ENCODE measurements at regions not wholly inside any gene's neighbourhood (a gene's known extent, or its start where the extent isn't known, plus 50 kb on each side); places are given as distances from the start of the nearest gene placed in this dataset.
A peak's percentile ranks its signal among the peaks of the same experiment; 100 is the strongest.

DNA sequence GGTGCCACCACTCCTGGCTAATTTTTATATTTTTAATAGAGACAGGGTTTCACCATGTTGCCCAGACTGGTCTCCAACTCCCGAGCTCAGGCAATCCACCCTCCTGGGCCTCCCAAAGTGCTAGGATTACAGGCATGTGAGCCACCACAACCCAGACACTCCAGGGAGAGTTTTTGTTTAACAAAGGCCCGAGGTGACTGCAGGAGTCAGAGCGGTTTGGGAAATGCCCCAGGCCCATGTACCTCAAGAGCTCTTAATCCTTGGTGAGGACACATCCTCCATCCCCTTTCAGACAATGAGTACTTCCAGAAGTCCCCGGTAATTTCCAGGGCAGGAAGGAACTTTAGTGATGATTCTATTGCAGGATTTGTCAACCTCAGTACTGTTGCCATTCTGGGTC lies 176.0 kb downstream of the ESRRB start:
- DNase-seq = no peak

DNA sequence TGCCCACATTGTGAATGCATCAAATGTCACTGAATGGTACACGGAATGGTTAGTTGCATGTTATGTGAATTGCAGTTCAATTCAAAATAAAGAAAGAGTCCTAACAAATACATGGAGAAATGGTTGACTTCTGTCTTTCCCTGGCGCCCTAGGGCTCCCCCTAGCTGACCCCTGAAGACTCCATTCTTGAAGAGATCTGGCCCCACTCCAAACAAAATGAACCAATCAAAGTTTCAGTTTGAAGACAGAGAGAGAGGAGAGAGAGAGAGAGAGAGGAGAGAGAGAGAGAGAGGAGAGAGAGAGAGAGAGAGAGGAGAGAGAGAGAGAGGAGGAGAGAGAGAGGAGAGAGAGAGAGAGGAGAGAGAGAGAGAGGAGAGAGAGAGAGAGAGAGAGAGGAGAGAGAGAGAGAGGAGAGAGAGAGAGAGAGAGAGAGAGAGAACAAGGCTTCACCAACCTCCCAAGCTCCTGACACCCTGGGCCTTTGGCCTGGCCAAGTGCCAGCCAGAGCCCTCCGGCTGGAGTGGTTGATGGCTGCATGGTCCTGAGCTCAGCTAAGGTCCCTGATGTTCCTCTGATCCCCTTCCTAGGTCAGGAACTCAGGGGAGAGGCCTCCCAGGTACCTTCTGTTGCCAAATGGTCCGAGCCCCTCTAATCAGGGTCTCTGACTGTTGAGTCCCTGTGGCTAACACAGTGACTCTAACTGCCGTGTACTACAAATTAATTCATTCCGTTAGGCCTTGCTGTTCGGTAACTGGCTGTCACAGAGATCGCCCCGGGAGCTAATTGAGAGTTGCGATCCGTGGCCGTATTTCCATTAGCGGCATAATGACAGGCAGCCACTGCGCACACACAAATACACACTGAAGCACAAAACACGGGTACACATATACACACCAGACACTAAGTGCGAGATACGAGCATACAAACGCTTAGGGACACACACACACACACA lies 188.8 kb downstream of the ESRRB start:
- DNase-seq = peak; percentile 74

DNA sequence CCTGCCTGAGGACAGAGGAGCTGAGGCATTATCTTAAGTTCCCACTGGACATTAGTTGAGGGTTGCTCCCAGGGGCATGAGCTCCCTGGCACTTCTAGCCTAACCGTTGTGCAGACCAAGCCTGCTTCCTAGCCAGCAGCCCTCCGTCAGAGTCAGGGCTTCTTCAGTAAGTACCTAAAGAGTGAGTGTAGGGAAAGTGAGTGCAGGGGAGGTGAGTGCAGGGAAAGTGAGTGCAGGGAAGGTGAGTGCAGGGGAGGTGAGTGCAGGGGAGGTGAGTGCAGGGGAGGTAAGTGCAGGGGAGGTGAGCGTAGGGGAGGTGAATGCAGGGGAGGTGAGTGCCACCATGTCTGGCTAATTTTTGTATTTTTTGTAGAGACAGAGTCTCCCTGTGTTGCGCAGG lies 190.5 kb downstream of the ESRRB start:
- no peak for DNase-seq

DNA sequence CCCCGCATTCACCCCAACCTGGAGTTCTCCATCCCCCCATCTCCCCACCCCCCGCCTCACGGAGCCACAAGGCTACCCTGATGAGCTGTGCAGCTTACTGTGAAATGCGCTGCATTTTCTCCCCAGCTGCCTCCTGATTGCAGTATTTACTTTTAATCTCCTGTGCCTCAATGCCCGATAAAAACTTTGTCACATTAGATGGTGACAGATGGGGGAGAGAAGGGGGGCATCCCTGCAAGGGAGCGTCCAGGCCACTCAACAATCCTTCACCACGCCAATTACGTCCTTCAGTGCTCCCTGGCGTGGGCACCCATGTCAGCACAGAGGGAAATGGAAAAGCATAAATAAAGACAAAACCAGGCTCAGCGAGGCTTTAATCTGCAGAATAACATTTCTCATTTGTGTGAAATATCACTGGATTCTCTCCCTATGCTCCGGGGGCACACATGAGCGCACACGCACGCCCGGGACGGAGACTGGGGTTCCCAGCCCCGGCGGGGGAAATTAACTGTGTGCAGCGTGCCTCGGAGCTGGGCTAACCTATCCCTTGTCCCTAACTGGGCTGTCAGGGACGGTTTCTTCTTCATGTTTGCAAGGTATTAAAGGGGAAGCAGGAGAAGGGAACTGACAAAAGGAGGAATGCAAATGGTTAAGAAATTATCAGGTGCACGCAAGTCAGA lies 186.7 kb upstream of the VASH1 start:
- DNase-seq = no peak

DNA sequence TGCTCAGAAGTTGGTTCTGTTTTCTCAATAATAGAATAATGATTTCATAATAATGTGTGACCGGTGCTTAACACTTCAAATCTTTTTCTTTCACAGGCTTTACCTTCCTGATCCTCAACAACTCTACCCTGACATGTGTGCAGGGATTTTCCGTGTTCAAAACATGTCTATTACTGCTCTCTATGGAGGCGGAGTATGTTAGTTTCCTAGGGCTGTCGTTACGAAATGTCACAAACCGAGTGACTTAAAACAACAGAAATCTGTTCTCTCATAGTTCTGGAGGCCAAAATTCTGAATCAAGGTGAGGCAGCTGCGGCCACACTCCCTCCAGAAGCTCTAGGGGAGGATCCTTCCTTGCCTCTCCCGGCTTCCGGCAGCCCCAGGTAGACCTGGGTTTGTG lies 186.2 kb upstream of the VASH1 start:
- no peak for DNase-seq

DNA sequence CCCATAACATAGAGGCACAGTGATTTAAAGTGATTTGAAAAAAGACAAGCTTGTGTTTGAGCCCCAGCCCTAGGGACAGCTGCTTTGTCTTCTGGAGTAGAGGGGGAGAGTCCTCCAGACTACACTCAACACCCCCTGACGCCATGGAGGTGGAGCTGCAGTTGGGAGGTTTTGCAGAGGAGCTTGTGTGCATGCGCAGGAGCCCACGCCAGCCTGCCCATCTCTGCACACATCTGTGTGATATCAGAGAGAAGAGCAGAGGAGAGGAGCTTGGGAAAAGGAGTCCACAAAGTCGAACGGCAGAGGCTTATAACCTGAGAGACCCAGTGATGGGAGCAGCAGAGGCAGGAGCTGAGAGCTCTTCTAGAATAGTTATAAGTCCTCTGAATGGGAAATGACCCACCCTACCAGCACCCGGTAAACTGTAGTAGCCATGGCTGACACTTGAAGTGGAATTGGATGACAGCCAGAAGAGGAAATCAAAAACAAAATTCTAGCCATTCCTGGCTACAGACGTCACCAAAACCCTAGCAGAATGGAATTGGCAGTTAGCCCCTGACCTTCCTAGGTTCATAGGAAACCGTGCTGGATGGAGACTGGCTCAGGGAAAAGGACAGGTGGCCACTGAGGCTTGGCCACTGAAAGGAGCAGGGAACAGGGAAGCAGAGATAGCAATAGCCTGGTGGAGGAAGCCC lies 185.1 kb upstream of the VASH1 start:
- DNase-seq = peak; percentile 58

DNA sequence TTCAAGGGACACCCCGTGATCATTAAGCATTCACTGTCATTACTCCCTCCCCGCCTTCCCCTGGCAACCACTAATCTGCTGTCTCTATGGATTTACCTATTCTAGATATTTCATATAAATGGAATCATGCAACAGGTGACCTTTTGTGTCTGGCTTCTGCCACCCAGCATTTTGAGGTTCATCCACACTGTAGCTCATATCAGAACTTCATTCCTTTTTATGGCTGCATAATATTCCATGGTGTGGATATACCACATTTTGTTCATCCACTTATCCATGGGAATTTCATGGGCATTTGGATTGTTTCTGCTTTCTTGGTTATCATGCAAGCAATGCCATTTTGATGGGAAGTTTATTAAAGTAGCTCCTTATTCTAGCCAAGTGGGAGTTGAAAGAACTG lies 184.2 kb upstream of the VASH1 start:
- DNase-seq = no peak

DNA sequence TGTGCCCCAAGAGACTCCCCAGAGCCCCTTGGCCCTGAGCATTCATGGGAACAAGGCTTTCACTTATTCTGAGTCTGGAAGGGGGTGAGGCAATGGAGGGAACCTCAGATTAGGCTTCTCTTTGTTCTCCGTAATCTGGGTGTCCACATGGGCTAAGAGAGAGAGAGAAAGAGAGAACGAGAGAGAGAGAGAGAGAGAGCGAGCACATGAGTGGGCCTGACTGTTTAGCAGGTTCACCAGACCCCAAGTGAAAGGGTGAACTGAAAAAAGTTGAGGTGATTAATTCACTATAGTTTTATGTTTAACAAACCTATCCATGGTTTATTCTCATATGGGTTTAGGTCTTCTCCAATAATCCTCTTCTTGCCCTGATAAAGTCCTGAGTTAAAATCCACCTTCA lies 183.4 kb upstream of the VASH1 start:
- no peak for DNase-seq

DNA sequence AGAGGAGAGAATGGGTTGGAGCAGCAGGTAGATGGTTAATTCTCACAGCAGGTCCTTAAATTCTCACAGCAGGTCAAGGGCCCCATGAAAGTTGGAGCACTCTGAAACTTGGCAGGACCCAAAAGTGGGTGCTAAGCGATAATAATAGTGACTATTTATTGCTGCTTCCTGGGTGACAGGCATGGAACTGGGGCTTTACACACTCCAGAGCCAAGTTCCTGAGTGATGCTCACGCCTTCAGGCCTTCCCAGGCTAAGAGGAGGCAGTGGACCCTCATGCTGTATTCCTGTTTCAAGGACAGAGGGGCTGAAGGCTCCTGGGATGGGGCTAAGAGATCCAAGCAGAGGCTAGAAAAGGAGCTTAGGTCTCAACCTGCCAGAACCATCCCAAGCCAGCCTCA lies 180.9 kb upstream of the VASH1 start:
- DNase-seq = no peak

DNA sequence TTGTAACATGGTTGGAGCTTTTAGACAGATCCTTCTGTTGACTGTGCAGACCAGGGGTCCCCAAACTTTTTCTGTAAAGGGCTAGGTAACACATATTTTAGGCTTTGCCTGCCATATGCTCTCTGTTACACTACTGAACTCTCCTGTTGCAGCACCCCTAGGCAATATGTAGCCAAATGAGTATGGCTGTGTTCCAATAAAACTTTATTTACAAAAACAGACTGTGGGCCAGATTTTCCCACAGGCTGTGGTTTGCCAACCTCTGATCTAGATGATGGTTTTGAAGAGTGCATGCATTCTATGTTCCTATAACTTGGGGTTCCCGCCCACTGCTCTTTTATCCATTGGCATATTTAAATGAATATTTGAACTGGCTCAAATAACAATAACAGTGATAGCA lies 180.3 kb upstream of the VASH1 start:
- DNase-seq = peak; percentile 71

DNA sequence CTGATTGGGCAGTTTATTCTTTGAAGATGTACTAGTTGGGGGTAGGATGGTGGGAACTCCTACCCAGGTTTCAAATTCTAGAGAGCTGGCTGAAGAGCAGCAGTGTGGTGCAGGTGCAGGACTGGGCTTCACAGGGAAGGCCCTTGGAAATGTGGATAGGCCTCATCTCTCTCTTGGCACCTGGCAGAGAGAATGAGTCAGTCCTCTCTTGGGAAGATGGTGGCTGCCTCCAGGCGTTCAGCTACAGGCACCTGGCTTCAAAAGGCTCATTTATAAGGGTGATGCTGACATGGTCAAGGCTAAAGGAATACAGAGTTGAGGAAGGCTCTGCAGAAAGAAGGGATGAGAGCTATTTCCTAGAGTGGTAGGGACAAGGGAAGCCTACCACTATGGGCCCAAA lies 179.7 kb upstream of the VASH1 start:
- DNase-seq = peak; percentile 75

DNA sequence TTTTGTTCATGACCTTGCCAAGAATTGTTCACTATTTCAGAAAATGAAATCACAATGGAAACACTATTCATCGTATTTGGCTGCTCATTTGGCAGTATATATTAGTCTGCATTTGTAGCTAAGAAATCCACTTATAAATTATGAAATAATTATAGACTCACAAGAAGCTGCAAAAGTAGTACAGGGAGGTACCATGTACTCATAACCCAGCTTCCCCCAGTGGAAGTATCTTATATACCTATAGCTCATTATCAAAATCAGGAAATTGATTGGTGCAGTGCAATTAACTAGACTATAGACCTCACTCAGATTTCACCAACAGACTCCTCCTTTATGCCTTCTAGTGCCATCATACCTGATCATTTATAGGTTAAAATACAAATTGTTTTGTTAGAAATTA lies 178.8 kb upstream of the VASH1 start:
- peak; percentile 20 for DNase-seq

DNA sequence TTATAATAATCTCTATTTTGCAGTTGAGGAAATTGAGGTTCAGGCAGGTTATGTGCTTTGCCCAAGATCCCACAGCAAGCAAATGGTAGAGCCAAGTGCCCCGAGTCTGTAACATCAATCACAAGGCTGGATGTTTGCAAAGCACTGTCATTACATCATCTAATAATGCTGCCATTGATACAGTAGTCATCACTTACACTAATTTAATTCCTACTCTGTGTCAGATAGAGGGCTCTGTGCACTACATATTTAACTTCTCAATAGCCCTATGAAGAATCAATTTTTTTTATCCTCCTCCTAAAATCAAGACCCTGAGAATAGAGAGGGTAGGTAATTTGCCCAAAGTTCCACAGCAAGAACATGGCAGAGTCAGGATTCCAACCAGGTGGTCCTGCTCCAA lies 178.1 kb upstream of the VASH1 start:
- DNase-seq = peak; percentile 81

DNA sequence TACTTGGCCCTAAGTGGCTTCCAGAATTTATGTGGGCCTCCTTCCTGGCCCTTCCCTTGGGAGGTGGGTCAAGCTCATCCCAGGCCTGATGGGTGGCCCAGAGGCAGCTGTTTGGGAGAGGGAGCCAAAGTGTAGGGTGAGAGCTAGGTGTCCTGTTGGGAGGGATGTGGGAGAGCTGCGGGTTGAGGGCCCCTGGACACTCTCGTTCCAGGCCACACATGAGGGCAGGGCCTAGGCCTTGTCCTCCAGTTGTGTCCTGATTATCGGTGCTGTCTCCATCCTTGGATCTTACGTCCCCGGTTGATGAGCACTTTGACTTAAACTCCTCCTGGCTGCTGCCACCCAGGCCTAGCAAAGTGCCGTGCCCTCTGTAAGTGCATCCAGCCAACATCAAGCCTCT lies 177.5 kb upstream of the VASH1 start:
- DNase-seq = no peak

DNA sequence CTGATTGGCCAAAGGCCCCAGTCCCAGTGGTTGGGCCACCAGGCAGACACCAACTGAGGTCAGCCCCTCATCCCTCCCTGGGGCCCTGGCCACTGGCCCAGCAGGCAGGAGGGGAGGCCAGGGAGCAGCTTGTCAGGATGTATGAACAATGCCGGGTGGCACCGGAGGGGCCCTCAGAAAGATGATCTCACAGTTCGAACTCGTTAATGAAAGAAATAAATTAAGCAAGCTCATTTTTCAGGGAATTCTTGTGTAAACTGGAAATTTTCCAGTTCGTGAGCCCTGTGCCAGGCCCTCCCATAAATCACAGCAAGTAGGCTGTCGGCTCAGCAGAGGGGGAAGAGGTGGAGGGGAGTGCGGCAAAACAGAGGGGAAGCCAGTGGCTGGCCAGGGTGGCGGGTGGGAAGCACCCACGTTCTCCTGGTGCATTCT lies 177.0 kb upstream of the VASH1 start:
- DNase-seq = peak; percentile 99

DNA sequence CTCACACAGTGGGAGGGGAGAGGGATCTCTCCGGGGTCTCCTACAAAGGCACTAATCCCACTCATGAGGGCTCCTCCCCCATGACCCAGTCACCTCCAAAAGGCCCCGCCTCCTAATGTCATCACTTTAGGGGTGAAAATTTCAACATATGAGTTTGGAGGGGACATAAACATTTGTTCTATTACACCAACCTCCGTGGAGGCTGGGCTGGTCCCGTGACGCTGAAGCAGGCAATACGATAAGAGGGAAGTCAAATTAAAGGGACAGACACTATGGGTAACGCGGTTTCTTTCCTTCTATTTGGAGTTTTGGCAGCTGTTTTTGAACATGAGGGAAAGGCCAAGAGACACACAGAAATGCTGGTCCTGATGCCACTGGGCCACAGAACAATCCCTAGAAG lies 175.7 kb upstream of the VASH1 start:
- no peak for DNase-seq

DNA sequence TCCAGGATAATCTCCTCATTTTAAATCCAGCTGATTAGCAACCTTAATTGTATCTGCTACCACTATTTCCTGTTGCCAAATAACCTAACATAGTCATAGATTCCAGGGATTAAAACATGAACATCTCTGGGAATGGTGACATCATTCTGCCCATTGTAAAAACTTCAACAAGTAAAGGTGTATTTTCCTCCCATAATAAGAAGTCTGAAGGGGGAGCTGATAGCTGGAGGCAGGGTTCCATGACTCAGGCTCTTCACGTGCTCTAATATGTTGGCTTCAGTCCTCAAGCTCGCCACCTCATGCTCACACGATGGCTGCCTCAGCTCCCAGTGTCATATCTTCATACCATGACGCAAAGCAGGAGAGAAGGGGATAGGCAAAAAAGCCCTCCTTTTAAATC lies 172.0 kb upstream of the VASH1 start:
- no peak for DNase-seq

DNA sequence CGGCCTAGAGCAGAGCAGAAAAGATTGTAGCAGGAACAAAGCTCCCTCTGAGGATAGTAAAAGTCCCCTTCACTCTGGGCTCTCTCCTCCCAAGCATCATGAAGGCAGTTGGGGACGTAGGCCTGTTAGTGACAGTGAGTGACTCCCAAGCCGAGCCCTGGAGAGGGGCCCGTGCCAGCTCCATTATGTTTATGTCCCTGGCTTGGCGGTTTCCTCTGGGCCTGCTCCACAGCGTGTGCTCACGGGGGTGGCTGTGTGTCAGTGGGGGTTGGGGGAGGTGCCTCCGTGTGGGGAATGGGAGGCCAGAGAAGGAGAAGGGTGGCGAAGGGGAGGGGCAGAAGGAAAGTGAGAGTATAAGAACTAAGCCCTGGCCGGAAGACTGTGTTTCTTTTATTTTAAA lies 170.0 kb upstream of the VASH1 start:
- peak; percentile 92 for DNase-seq

DNA sequence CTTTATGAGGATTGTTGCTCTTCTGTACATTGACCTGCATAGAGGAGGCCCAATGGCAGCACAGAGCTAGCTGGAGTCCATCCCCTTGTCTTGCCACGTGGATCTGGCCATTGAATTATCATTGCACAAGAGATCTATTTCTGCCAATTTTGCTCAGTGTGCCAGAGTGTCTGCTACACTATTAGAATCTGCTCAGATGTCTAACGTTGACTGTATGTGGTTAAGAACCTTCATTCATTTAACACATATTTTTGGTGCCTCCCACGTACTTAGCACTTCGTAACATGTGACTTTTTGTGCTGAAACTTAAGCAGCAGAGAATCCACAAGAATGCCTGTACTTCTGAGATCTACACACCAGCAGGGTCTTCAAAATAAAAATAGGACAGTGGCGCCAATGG lies 166.0 kb upstream of the VASH1 start:
- DNase-seq = no peak

DNA sequence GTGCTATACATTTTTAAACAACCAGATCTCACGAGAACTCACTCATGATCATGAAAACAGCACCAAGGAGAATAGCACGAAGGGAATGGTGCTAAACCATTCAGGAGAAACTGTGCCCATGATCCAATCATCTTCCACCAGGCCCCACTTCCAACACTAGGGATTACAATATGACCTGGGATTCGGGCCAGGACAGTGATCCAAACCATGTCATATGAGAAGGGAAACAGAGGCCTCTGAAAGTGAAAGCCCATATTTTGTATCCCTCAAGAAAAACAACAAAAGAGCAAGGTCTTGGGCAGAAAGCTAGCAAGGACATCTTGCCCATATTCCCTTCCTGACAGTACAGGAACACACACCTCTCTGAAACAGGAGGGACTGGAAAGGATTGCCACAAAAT lies 163.9 kb upstream of the VASH1 start:
- DNase-seq = no peak

DNA sequence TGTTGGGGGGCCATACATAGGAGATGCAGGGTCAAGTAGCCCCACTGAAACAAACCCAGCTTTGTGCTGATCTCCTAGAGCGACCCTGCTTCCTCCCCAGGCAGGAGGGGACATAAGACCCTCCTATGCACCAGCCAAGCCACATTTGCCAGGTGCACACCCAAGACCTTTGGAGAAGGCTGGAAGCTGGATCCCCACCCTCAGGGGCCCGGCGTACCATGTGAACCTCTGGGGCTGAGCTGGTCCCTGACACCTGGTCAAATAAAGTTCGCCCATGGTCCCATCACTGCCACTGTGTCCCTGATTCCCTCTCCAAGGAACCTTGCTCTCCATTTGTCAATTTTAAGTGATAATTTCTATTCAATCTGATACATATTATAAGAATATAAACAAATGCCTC lies 162.1 kb upstream of the VASH1 start:
- peak; percentile 87 for DNase-seq

DNA sequence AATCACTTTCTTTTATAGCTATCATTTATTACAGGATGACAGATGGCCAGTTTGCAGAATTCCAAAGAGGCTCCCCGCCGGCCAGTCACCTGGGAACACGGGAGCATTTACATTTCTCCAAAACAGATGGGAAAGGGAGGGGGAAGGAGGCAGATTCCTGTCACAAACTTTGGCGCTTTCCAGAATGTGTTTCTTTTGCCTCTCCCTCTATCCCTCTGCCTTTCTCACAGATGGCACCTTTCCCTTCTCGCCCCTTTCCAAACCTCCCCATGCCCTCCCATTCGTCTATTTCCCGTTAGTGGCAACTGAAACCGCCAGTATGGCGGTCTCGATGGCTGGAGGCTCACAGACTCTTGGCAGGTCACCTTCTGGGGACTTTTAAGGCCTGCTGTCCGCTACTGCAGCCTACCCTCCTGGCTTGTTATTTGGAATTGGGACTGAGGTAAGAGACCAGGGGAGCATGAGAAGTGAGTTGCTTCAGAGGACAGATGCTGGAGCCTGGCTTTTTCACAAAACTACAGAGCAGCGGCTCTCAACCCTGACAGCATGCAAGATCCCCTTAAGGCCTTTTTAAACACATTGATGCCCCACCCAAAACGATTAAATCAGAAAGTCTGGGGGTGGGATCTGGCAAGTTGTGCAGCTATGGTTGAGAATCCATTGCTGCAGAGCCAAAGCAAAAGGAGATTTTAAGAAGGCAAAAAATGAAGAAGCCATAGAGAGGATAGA lies 161.5 kb upstream of the VASH1 start:
- DNase-seq = peak; percentile 96

DNA sequence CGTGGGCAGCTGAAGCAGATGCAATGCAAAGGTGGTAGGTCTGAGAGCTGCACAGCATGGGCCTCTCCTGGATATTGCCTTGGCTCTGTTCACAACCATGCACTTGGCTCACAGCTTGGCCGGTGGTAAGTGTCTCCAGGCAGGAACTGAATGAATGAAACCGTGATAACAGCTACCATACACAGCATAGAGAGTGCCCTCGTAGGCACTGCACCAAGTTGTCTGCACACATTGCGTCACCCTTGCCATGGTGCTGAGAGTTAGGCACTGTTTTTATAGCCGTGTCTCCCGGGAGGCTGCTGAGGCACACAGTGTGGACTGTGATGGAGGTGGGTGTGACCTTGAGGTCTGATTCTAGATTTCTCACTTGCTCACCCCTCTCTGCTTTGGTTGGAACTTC lies 157.6 kb upstream of the VASH1 start:
- no peak for DNase-seq
